OCI-LY7 (cell line): ENCODE measurements at regions not wholly inside any gene's neighbourhood (a gene's known extent, or its start where the extent isn't known, plus 50 kb on each side); places are given as distances from the start of the nearest gene placed in this dataset.
A peak's percentile ranks its signal among the peaks of the same experiment; 100 is the strongest.

Experiments
- BruUV-seq: library from RNA; stranded (reverse); fragments of 400-500 nt; replicated peaks from 2 replicates; lab custom pipeline; 2021; lab: Mats Ljungman, UMichigan
- CTCF ChIA-PET: fragments of 300-600 bp; sonication (Branson Sonifier 250); formaldehyde crosslinking; loops from one replicate; lab custom pipeline; 2022; ENCODE audit warnings: antibody characterized with exemption; ENCODE audit not compliant: unreplicated experiment; lab: Charles Lee
- POLR2A ChIA-PET: fragments of 300-600 bp; sonication (Branson Sonifier 250); formaldehyde crosslinking; loops from one replicate; lab custom pipeline; 2022; ENCODE audit warnings: antibody characterized with exemption; lab: Charles Lee
- DNase-seq: peaks from one replicate; pipeline ENCODE4 v3.0.0-alpha.2; 2015; ENCODE audit warnings: low spot score
- H2AFZ ChIP-seq: fragments of 200-600 bp; sonication (generic), shearing (Covaris generic); 2 replicates; pipeline ENCODE4 v1.6.1; 2014; ENCODE audit warnings: mild to moderate bottlenecking, antibody characterized with exemption, low read length, moderate library complexity
- H3K27ac ChIP-seq: fragments of 200-600 bp; sonication (generic); 2 replicates; pipeline ENCODE4 v1.5.1; 2014; ENCODE audit warnings: mixed run types, low read depth, mild to moderate bottlenecking, moderate library complexity, low read length, inconsistent platforms; ENCODE audit not compliant: poor library complexity, severe bottlenecking
- H3K36me3 ChIP-seq: fragments of 200-600 bp; sonication (generic); 2 replicates; pipeline ENCODE4 v1.6.1; 2014; ENCODE audit warnings: mild to moderate bottlenecking, antibody characterized with exemption, low read length, moderate library complexity, mixed read lengths; ENCODE audit not compliant: insufficient read depth
- H3K4me1 ChIP-seq: fragments of 200-600 bp; sonication (generic); 2 replicates; pipeline ENCODE4 v1.5.1; 2014; ENCODE audit warnings: mild to moderate bottlenecking, low read length; ENCODE audit not compliant: insufficient read depth, poor library complexity, severe bottlenecking
- H3K4me2 ChIP-seq: fragments of 200-600 bp; sonication (generic); 2 replicates; pipeline ENCODE4 v1.6.1; 2014; ENCODE audit warnings: mild to moderate bottlenecking, low read length
- H3K4me3 ChIP-seq: fragments of 200-600 bp; sonication (generic); 2 replicates; pipeline ENCODE4 v1.5.1; 2014; ENCODE audit warnings: mild to moderate bottlenecking, low read depth, low read length; ENCODE audit not compliant: poor library complexity, severe bottlenecking
- H3K79me2 ChIP-seq: fragments of 200-600 bp; sonication (generic); 2 replicates; pipeline ENCODE4 v1.6.1; 2016; ENCODE audit warnings: low read depth, mild to moderate bottlenecking, low read length, moderate library complexity, mixed read lengths; ENCODE audit not compliant: insufficient read depth
- H3K9me2 ChIP-seq: fragments of 200-600 bp; sonication (generic); 2 replicates; pipeline ENCODE4 v1.6.1; 2016; ENCODE audit warnings: mild to moderate bottlenecking, low read length, mixed read lengths; ENCODE audit not compliant: insufficient read depth
- H3K9me3 ChIP-seq: fragments of 200-600 bp; sonication (generic); 2 replicates; pipeline ENCODE4 v1.6.1; 2014; ENCODE audit warnings: mild to moderate bottlenecking, mixed run types, low read length, mixed read lengths
- H4K20me1 ChIP-seq: fragments of 200-600 bp; sonication (generic); 2 replicates; pipeline ENCODE4 v1.6.1; 2014; ENCODE audit warnings: mild to moderate bottlenecking, antibody characterized with exemption, low read length, moderate library complexity, mixed read lengths; ENCODE audit not compliant: insufficient read depth
- CTCF ChIP-seq: fragments of 200-600 bp; sonication (generic); conservative IDR thresholded peaks from 2 replicates; pipeline ENCODE4 v1.5.1; 2014; ENCODE audit warnings: mild to moderate bottlenecking, antibody characterized with exemption, low read length, moderate library complexity, mixed read lengths
- EZH2phosphoT487 ChIP-seq: fragments of 200-600 bp; sonication (generic); IDR thresholded peaks from 2 replicates; pipeline ENCODE4 v1.6.1; 2018; ENCODE audit warnings: low read depth, borderline replicate concordance, mild to moderate bottlenecking, mixed run types, antibody characterized with exemption, low read length, moderate library complexity, mixed read lengths
- intact Hi-C: fragments of 100-400 bp; cut with micrococcal nuclease; formaldehyde crosslinking; loops from one replicate; pipeline ENCODE4 v1.10.0; 2022; ENCODE audit not compliant: unreplicated experiment

DNA sequence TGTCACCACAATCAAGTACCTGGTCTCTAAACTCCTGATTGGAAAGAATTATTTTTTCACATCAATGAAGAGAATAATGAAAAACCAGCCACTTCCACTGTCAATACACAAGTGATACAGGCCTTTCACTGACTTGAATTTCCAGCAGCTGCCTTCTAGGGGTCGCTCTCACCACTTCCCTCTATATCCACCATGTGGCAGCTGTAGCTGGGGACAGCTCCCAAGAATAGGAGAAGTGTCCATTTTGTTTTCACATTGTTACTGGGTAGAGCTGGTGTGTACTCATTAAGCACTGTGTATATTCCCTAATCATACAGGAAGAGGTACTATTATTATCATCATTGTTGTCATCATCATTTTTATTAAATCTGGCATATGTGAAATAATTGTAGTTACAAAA, 438.4 kb upstream of the SPTLC3 start:
- no peak overlapping the region for H2AFZ ChIP-seq
- intact Hi-C loops: no loop called here
- no peaks in the 10 kb centered on the region for H3K79me2 ChIP-seq
- H3K27ac ChIP-seq: no peak overlapping the region
- ChIA-PET CTCF (no interaction called here), POLR2A (no interaction called here)
- BruUV-seq: no TSS peak
- H3K9me3 ChIP-seq: no peaks in the 10 kb centered on the region
- H3K4me3 ChIP-seq: no peak overlapping the region
- no peaks in the 10 kb centered on the region for H3K36me3 ChIP-seq
- DNase-seq: peak; percentile 18
- H4K20me1 ChIP-seq: no peaks in the 10 kb centered on the region
- H3K9me2 ChIP-seq: no peaks in the 10 kb centered on the region
- TF ChIP-seq EZH2phosphoT487 (no peak), CTCF (peak; percentile 77)
- no peak overlapping the region for H3K4me2 ChIP-seq
- no peaks in the 10 kb centered on the region for H3K4me1 ChIP-seq

DNA sequence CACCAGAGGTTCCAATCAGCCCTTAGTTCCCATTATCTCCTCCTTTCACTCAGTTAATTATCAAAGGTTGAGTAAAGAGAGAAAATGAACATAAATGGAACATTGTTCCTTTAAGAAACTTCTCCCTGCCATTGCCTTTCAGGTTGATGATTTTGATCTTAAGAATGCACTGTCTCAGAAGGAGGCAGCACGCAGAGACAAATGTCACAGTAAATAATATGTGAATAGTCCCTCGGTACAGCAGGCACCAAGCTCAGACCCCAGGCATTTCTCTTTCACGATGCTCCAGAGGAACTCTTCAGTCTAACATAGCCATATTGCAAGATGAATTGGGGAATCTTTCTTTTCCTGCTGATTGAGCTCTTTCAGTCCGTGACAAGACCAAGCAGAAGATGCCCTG, 435.3 kb upstream of the SPTLC3 start:
- Histone ChIP-seq H3K27ac (no peak overlapping the region), H3K9me2 (no peaks in the 10 kb centered on the region), H2AFZ (no peak overlapping the region), H3K4me1 (no peaks in the 10 kb centered on the region), H3K4me3 (no peak overlapping the region), H4K20me1 (no peaks in the 10 kb centered on the region), H3K9me3 (no peaks in the 10 kb centered on the region), H3K79me2 (no peaks in the 10 kb centered on the region), H3K4me2 (no peak overlapping the region), H3K36me3 (no peaks in the 10 kb centered on the region)
- TF ChIP-seq EZH2phosphoT487 (no peak), CTCF (no peak)
- CTCF ChIA-PET: no interaction called here
- BruUV-seq: no TSS peak
- intact Hi-C loops: no loop called here
- POLR2A ChIA-PET: interaction anchor here (0.6 kb wide), 1 partner anchor 296 kb away, joined by 3 read pairs; no protein-coding TSS in a partner anchor
- DNase-seq: no peak

- no peaks in the 10 kb centered on the region for H3K9me2 ChIP-seq
- no peak overlapping the region for H3K27ac ChIP-seq
- H2AFZ ChIP-seq: no peak overlapping the region
- no peaks in the 10 kb centered on the region for H3K79me2 ChIP-seq
- H3K36me3 ChIP-seq: no peaks in the 10 kb centered on the region
- no peaks in the 10 kb centered on the region for H3K9me3 ChIP-seq
- intact Hi-C loops: no loop called here
- H3K4me1 ChIP-seq: no peaks in the 10 kb centered on the region
- no TSS peak for BruUV-seq
- H4K20me1 ChIP-seq: no peaks in the 10 kb centered on the region
- H3K4me3 ChIP-seq: no peak overlapping the region
- ChIA-PET CTCF (no interaction called here), POLR2A (interaction anchor here (1.0 kb wide), 1 partner anchor 380 kb away, joined by 4 read pairs; no protein-coding TSS in a partner anchor)
- no peak for DNase-seq
- no peak overlapping the region for H3K4me2 ChIP-seq
- TF ChIP-seq EZH2phosphoT487 (no peak), CTCF (no peak)
These were observed 433.2 kb upstream of the SPTLC3 start for GRCh38 chr20:12575352-12576095.
